Thyroid gland (tissue), 4 donors: ENCODE measurements at regions not wholly inside any gene's neighbourhood (a gene's known extent, or its start where the extent isn't known, plus 50 kb on each side); places are given as distances from the start of the nearest gene placed in this dataset.

Experiments
- DNase-seq, 2 donors: peaks; one replicate each; pipeline ENCODE4 v3.0.0-alpha.2; 2019
- H3K27ac ChIP-seq, 3 donors: fragments of 200-600 bp; sonication (generic); 1 replicate in 2 of 3; 2 replicates in 1 of 3; pipeline ENCODE4 v1.5.1; 2016 to 2019; ENCODE audit warnings: mild to moderate bottlenecking in 1 of 3, moderate library complexity in 1 of 3
- H3K27me3 ChIP-seq: fragments of 200-600 bp; sonication (generic); one replicate; pipeline ENCODE4 v1.5.1; 2019
- H3K36me3 ChIP-seq, 2 donors: fragments of 200-600 bp; sonication (generic); one replicate each; pipeline ENCODE4 v1.5.1; 2016 to 2019
- H3K4me1 ChIP-seq, 2 donors: fragments of 200-600 bp; sonication (generic); one replicate each; pipeline ENCODE4 v1.5.1; 2017 to 2019
- H3K4me3 ChIP-seq, 3 donors: fragments of 200-600 bp; sonication (generic); replicated peaks in 1 of 3; 1 replicate in 2 of 3; 2 replicates in 1 of 3; pipeline ENCODE4 v1.5.1; 2016; ENCODE audit warnings: mild to moderate bottlenecking in 1 of 3
- H3K9me3 ChIP-seq: fragments of 200-600 bp; sonication (generic); one replicate; pipeline ENCODE4 v1.5.1; 2017
- POLR2A ChIP-seq, 2 donors: fragments of 450-650 bp; IDR thresholded peaks; one replicate each; pipeline ENCODE4 v1.6.1; 2017; ENCODE audit warnings: antibody characterized with exemption in 2 of 2, mild to moderate bottlenecking in 2 of 2, moderate library complexity in 1 of 2
- WGBS, 2 donors: methylation state at CpG; one replicate each; pipeline ENCODE4 v1.1.5; 2017; 5-methylcytosine and 5-hydroxymethylcytosine counted together
- intact Hi-C: fragments of 100-400 bp; cut with DNase I; formaldehyde crosslinking; loops from one replicate; pipeline ENCODE4 v1.15.1; 2023
- TF ChIP-seq, protein P1 (sequence below), 6 experiments: fragments of 200-600 bp in 3 of 6; fragments of 450-650 bp in 3 of 6; sonication (generic) in 3 of 6; IDR thresholded peaks; one replicate each; pipeline ENCODE4 v1.5.1; 2016 to 2019; ENCODE audit warnings: antibody characterized with exemption in 6 of 6, mild to moderate bottlenecking in 2 of 6, inconsistent platforms in 1 of 6, moderate library complexity in 1 of 6

GRCh38 chr10:111175787-111176186 is 99.0 kb downstream of the ADRA2A start:
- 77 to 84% methylated on average over 3 of the region's 3 CpGs for WGBS, 2 donors
- no peaks in the 10 kb centered on the region for H3K4me1 ChIP-seq
- no peak overlapping the region for H3K4me3 ChIP-seq
- H3K36me3 ChIP-seq = no peaks in the 10 kb centered on the region
- DNase-seq = no peak
- H3K27me3 ChIP-seq = no peaks in the 10 kb centered on the region
- H3K9me3 ChIP-seq = no peaks in the 10 kb centered on the region
- intact Hi-C loops = no loop called here
- no peak overlapping the region for H3K27ac ChIP-seq
- TF ChIP-seq, protein P1, sequence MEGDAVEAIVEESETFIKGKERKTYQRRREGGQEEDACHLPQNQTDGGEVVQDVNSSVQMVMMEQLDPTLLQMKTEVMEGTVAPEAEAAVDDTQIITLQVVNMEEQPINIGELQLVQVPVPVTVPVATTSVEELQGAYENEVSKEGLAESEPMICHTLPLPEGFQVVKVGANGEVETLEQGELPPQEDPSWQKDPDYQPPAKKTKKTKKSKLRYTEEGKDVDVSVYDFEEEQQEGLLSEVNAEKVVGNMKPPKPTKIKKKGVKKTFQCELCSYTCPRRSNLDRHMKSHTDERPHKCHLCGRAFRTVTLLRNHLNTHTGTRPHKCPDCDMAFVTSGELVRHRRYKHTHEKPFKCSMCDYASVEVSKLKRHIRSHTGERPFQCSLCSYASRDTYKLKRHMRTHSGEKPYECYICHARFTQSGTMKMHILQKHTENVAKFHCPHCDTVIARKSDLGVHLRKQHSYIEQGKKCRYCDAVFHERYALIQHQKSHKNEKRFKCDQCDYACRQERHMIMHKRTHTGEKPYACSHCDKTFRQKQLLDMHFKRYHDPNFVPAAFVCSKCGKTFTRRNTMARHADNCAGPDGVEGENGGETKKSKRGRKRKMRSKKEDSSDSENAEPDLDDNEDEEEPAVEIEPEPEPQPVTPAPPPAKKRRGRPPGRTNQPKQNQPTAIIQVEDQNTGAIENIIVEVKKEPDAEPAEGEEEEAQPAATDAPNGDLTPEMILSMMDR (IDR thresholded peaks at IDR 0.05) = no peak
- TF ChIP-seq POLR2A (IDR thresholded peaks at IDR 0.05) = no peak

DNA sequence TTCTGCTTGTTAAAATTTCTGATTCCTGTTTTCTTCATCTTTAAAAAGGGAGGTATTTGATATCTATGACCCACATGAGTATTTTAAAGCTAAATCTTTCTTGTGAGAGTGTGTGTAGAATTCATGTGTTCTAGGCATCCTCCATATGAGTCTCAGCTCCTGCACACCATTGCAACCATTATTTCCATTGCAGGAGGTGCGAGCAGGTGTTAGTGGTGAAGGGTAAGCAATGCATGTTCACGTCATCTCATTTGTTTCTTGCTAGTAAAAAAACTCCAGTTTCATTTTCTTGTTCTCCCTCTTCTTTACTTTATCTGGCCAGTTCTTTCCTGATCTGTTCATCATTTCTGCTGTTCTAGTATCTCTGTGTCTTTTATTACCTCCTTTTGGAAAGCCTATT is 100.5 kb downstream of the ADRA2A start:
- WGBS, 2 donors = 88 to 97% methylated on average over 2 of the region's 2 CpGs
- H3K9me3 ChIP-seq = no peaks in the 10 kb centered on the region
- no peaks in the 10 kb centered on the region for H3K36me3 ChIP-seq
- no peak overlapping the region for H3K27ac ChIP-seq
- TF ChIP-seq POLR2A (IDR thresholded peaks at IDR 0.05) = no peak
- TF ChIP-seq, protein P1 (IDR thresholded peaks at IDR 0.05) = no peak
- DNase-seq = no peak
- intact Hi-C loops = no loop called here
- no peak overlapping the region for H3K4me3 ChIP-seq
- H3K4me1 ChIP-seq = no peaks in the 10 kb centered on the region
- H3K27me3 ChIP-seq = no peaks in the 10 kb centered on the region

DNA sequence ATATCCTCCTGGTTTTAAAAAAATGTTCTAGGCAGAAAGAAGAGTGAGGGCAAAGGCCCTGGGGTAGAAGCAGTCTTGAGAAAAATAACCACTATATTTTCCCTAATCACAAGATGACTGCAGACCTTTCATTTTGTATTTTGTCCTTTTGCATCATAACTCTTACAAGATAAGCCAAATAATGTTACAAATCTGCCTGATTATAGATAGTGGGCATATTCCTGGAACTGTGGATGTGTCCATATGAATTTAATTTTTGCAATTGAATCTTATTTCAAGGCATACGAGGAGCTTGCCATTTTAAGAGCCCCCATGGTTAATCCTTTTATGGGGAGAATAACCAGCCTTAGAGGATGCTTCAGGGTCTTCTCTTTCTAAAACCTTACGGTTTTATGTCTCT is 102.7 kb downstream of the ADRA2A start:
- no peaks in the 10 kb centered on the region for H3K4me1 ChIP-seq
- no peaks in the 10 kb centered on the region for H3K9me3 ChIP-seq
- 80 to 82% methylated on average over 2 of the region's 2 CpGs for WGBS, 2 donors
- intact Hi-C loops = no loop called here
- H3K36me3 ChIP-seq = no peaks in the 10 kb centered on the region
- H3K27ac ChIP-seq = no peak overlapping the region
- no peaks in the 10 kb centered on the region for H3K27me3 ChIP-seq
- no peak overlapping the region for H3K4me3 ChIP-seq
- DNase-seq = no peak
- TF ChIP-seq, protein P1 (IDR thresholded peaks at IDR 0.05) = no peak
- TF ChIP-seq POLR2A (IDR thresholded peaks at IDR 0.05) = no peak

DNA sequence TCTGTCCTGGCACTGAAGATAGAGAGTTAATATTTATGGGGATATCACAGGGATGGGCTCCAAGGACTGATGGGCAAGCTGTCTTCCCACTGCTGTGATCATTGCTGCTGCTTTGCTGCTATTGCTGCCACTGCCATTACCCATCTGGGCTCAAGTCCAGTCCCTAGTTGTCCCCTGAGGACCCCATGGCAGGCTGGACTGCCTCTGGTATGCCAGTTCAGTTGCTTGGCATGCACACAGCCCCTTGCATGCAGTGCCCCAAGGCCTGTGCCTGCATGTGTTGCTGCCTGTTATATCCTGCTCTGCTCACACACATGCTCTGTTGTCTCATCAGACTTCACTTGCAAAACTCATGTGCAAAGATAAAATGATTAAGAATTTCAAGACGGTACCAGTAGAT is 109.5 kb downstream of the ADRA2A start:
- WGBS, 2 donors = 85% methylated on average over 1 of the region's 1 CpG
- H3K4me3 ChIP-seq = no peak overlapping the region
- no peaks in the 10 kb centered on the region for H3K9me3 ChIP-seq
- no peaks in the 10 kb centered on the region for H3K36me3 ChIP-seq
- H3K27me3 ChIP-seq = no peaks in the 10 kb centered on the region
- intact Hi-C loops = no loop called here
- H3K27ac ChIP-seq = no peak overlapping the region
- no peaks in the 10 kb centered on the region for H3K4me1 ChIP-seq
- TF ChIP-seq, protein P1 (IDR thresholded peaks at IDR 0.05) = no peak
- TF ChIP-seq POLR2A (IDR thresholded peaks at IDR 0.05) = no peak
- no peak for DNase-seq

DNA sequence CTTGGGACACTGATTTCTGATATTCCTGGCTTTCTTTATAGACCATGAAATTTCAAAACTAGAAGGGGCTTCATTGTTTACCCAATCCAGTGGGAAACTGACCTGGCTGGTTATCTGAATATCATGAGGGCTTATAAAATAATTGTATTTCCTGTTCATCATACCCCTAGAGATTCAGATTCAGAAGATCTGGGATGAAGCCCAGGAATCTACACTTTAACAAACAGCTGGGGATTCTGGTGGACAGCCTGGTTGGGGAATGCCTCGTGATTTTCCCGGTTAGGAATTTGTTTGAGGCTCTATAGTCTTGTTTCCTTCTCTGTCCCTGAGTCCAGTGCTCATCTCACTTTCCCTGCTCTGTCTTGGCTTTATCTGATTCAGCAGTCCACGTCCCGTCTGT is 110.3 kb downstream of the ADRA2A start:
- Histone ChIP-seq H3K27ac (no peak overlapping the region), H3K36me3 (no peaks in the 10 kb centered on the region), H3K4me3 (no peak overlapping the region), H3K9me3 (no peaks in the 10 kb centered on the region), H3K4me1 (no peaks in the 10 kb centered on the region), H3K27me3 (no peaks in the 10 kb centered on the region)
- TF ChIP-seq, protein P1 (IDR thresholded peaks at IDR 0.05) = no peak
- no peak for TF ChIP-seq POLR2A (IDR thresholded peaks at IDR 0.05)
- WGBS, 2 donors = 67 to 68% methylated on average over 4 of the region's 4 CpGs
- intact Hi-C loops = no loop called here
- DNase-seq = no peak
